ENCODE measurements at regions not wholly inside any gene's neighbourhood (a gene's known extent, or its start where the extent isn't known, plus 50 kb on each side); places are given as distances from the start of the nearest gene placed in this dataset.
A peak's percentile ranks its signal among the peaks of the same experiment; 100 is the strongest.

DNA sequence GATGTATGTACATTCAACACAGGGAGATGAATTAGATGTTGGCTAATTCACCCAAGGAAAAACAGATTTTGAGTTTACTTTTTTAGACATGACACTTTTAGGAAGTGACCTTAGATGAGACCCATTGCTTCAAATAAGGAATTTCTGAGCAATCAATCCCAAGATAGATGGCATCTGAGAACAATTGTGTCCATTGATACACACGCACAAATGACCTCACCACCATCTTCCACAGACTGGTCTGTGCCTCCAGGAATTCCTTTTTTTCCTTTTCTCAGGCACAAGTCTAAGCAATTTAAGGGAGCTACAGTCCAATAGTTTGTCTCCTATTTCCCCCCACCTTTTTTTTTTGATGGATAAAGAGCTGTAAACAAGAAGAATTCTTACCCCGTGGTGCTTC is 265.3 kb downstream of the TBL1XR1 start:
- no peak for DNase-seq

GRCh38 chr3:176930942-176931341 is 266.3 kb downstream of the TBL1XR1 start:
- DNase-seq: no peak

- DNase-seq: no peak
Measured at GRCh38 chr3:176928582-176928931, 268.7 kb downstream of the TBL1XR1 start.

GRCh38 chr3:176927706-176928581 is 269.3 kb downstream of the TBL1XR1 start:
- no peak for DNase-seq

DNA sequence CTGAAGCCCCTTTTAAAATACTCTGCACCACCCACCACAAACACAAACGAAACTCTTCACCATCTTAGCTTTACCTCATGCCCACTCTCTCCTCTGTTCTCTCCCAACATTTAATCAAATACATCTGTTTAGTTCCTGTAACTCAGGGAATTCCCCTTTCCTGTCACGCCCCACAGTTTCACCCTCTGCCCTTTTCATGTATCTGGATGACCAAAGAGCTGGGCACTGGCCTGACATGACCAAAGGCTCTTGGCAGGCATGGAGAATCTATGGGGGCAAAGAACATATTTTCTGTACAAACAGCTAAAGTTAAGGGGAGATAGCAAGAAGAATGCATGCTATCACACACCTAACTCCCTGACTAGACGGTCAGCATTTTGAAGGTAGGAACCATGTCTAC is 270.0 kb downstream of the TBL1XR1 start:
- DNase-seq: no peak

DNA sequence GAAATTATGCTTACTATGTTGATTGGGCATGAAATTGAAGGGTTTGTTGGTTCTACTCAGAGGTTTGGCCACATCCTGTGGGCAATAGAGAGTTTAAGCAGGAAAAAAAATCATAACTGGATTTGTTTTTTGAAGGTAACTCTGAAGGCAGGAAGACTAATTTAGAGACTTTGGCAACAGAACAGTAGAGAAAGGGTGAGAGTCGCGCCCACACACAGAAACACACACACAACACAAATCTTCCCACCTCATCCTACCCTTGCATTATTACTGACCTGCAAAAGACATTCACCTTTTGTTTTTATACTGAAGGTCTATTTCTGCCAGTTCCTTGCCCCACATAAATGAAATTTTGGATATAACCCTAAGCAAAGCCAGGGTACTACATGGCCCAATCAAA is 270.6 kb downstream of the TBL1XR1 start:
- DNase-seq: no peak

- no peak for DNase-seq
Measured at GRCh38 chr3:176926034-176926433, 271.2 kb downstream of the TBL1XR1 start.

DNA sequence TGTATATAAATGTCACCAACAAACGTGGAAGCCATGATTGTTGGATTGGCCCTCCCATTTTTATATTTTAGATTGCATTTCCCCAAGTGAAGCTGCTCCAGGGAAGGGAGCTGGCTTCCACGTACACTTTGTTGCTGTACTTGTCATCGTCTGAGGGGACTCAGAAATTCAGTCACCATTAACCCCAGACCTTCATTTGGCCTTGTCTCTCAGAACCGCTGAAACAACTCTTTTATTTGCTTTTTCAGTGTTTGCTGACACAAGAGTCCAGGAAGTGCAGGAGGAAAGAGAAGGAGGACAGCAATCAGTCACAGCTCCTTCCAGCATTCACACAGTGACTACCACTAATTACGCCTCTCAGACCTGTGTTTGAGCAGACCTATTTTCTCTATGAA is 276.5 kb downstream of the TBL1XR1 start:
- no peak for DNase-seq

GRCh38 chr3:176919836-176920765 is 277.2 kb downstream of the TBL1XR1 start:
- no peak for DNase-seq

DNA sequence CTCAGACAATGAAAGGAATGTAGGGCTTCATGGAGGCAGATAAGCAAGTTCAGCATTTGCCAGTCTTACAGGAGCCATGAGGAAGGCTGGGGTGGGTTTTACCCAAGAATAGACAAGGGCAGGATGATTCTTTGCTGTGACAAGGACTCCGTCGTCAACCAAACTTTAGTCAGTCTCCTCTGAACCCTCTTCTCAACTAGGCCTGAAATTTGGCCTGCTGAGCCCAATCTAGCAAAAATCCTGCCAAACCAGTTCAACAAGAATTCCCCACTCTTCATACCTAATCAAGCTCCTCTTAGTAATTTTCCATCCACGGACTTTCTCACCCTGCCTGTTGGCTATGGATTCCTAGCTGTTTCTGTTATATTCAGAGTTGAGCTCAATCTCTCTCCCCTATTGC is 280.5 kb downstream of the TBL1XR1 start:
- DNase-seq: no peak

DNA sequence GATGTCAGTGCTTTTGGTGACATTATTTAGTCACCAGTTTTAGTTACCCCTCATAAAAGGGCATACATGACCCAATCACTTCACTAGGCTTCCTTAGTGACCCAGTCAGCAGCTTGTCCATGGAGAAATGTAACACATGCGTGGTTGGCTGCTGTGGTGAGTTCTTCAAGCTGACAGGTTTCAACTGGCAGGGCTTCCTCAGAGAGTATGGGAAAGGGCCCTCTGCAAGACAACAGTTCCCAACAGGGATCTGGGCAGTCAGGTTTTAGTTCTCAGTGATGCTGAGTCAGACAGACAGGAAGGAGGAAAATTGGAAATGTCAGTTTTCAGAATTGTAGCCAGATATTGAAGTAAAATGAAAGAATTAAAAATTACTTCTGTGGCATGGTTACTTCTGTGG is 282.5 kb downstream of the TBL1XR1 start:
- DNase-seq: no peak

GRCh38 chr3:176911579-176911978 is 285.7 kb downstream of the TBL1XR1 start:
- no peak for DNase-seq

DNA sequence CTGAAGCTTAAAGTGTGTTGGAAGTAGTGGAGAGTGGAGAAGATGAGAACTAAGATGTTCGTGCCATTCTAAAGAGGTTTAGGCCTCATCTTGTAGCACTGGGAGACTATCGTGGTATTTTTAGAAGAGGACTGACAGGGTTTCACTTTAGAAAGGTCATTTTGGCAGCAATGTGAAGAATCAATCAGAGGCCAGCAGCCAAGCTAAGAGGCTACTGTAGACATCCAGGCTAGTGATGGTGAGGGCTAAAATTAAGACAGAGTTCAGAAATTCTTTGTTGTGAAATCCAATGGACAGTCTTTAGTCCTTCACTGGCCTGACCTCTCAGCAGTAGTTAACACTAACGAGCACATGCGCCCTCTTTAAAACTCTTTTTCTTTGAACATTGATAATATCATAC is 288.2 kb downstream of the TBL1XR1 start:
- no peak for DNase-seq

- DNase-seq: no peak
Measured at GRCh38 chr3:176906046-176906905, 291.0 kb downstream of the TBL1XR1 start.

DNA sequence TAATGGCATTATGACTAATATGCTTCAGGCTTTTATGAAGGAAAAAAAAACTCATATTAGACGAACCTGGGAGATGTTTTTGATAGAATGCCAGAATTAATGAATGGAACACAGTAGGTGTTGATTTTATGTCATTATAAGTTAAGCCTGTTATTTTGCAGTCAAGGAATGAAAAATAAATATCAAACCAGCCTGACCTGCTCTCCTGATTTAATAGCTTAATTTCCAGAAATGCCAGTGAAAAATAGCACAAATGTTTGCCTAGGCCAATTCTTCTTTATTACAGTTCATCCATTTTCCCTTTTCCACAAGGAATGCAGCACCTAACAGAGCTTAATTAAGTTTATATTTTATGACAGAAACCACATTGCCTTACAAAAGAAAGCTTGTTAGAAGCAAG is 292.0 kb downstream of the TBL1XR1 start:
- no peak for DNase-seq

GRCh38 chr3:176904506-176904905 is 292.8 kb downstream of the TBL1XR1 start:
- DNase-seq: no peak

DNA sequence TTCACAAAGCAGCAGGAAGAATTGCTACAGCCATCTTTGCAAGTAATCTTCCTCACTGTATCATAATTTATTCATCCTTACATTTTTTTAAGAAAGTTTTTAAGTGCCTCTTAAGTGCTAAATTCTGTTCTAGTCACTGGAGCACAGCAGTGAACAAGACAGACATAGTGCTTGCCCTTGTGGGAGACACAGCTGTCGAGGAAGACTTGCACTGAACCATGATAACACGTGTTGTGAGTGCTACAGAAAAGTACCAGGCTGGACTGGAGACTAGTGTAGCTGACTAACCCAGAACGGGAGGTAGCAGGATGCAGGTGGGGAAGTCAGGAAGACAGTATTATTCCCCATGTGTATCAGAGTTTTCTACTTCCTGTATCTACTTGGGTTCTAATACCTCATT is 300.6 kb downstream of the TBL1XR1 start:
- no peak for DNase-seq

- DNase-seq: no peak
Measured at GRCh38 chr3:176896165-176896564, 301.1 kb downstream of the TBL1XR1 start.

DNA sequence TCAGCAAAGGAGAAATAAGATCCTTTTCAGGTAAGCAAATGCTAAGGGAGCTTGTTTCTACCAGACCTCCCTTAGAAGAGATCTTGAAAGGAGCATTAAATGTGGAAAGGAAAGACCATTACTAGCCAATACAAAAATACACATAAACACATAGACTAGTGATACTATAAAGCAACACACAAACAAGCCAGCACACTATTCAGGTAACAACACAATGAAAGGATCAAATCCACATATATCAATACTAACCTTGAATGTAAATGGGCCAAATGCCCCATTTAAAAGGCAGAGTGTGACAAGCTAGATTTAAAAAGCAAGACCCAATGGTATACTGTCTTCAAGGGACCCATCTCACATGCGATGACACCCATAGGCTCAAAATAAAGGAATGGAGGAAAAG is 317.6 kb downstream of the TBL1XR1 start:
- DNase-seq: no peak

- DNase-seq: no peak
Measured at GRCh38 chr3:176873261-176873660, 324.0 kb downstream of the TBL1XR1 start.

DNA sequence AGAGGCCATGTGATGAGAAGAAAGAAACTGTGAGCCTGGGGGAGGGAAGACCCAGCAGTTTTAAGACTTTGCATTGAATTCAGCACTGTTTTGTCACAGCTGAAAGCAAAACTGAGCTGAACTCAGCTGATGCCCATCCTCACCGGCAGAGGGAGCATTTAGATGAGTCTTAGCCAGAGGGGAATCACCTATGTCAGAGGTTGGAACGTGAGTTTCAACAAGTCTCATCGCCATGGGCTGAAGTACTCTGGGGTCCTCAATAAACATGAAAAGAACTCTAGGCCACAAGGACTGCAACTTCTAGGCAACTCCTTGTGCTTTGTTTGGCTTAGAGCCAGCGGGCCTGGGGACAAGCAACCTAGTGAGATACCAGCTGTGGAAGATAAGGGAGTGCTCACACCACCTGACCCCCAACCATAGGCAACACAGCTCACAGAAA is 324.5 kb downstream of the TBL1XR1 start:
- DNase-seq: peak; percentile 34 to 61

DNA sequence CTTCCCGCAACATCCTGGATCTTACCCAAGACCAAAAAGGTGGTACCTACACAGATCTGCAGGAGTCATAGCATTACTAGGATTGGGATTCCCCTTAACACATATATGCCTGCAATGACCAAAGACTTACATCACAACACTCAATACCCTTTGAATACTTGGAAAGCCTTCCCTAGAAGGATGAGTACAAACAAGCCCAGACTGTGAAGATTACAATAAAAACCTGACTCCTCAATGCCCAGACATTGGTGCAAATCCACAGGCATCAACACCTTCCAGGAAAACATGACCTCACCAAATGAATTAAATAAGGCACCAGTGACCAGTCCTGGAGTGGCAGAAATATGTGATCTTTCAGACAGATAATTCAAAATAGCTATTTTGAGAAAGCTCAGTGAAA is 326.8 kb downstream of the TBL1XR1 start:
- DNase-seq: no peak

Measured in CD4-positive, alpha-beta T cell treated with Interleukin-4 for 1 hour (primary cell).